Stimulated activated naive CD8-positive, alpha-beta T cell treated with anti-CD3 and anti-CD28 coated beads, Interleukin-15, Interleukin-2, amounts not matched to agents 100 U/mL and 50 U/mL, for 24 hours (primary cell): ENCODE measurements at regions not wholly inside any gene's neighbourhood (a gene's known extent, or its start where the extent isn't known, plus 50 kb on each side); places are given as distances from the start of the nearest gene placed in this dataset.
"Not testable (repeated sequence)": the region's sequence is repeated elsewhere in the genome, so short reads cannot be mapped to it uniquely, and the experiment has no call there.

Source experiments
- ATAC-seq: fragments of 150-1000 bp; cut with Tn5 transposase; one replicate; pipeline ENCODE4 v1.10.0; 2021
- DNase-seq: peaks from one replicate; pipeline ENCODE4 v3.0.0; 2021

GRCh38 chr16:87033541-87034300 is 283.5 kb downstream of the C16orf95 start:
- DNase-seq (no peak), ATAC-seq (no peak)

GRCh38 chr16:87034317-87034716 is 282.9 kb downstream of the C16orf95 start:
- DNase-seq, result no peak
- ATAC-seq, result no peak

- DNase-seq, result no peak
- no peak for ATAC-seq
Observed at GRCh38 chr16:87035053-87035452, 282.1 kb downstream of the C16orf95 start.

DNA sequence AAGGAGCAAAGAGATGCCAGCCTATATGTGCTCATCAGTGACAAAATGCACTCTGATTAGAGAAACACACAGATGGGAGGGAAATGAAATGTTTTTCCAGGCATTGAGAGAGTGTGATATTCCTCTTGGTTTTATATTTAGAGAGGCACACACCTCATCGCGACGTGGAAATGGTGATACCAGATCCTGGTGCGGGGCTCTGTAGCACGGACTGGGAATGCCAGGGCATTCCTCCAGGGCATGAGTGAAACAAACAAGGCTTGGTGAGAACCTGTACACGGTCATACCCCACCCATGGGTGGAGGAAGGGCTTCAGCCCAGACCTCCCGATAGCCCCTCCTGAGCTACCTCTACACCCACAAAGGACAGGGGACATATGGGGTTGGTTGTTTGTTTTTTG is 280.2 kb downstream of the C16orf95 start:
- no peak for ATAC-seq
- no peak for DNase-seq

- not testable (repeated sequence) for DNase-seq, ATAC-seq
Observed at GRCh38 chr16:87038528-87038927, 278.7 kb downstream of the C16orf95 start.

DNA sequence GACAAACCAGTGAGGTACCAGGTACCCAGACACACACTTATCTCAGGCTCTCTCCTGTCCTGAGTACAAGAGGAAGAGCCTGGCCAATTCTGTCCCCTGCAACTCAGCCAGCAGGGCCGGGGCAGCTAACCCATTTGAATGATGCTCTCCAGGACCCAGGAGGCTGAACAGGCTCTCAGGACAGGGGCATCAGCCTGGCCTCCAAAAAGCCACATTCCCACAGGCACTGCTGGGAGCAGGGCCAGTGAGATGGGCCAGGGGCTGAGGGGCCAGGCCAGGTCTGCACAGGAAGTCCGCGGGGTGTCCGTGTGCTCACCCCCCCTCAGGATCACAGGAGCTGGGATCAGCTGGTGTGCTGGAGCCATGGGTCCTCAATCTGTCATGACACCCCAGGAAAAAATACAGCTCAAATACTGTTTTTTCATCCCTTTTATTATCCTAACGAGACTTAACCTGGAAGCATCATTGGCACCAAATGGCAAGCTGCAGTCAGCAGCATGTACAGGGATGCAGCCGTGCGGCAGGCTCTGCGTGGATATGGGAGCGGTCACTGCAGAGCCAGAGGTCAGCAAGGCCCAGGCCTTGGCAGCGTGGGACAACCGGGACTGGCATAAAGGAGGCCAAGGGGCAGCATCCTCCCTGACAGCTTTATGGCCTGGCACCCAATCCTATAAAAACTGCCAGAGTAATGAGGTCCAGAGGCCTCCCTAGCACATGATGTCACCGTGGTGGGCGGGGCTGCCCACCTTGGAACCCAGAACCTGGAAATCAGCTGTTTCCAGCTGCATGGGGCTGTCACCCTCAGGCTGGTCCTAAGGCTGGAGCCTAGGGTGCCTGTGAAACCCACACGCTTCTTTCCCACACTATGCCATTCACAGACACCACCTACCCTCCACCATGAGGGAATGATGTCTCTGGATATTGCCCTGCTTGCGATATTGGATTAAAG is 276.7 kb downstream of the C16orf95 start:
- ATAC-seq, result no peak
- no peak for DNase-seq

- ATAC-seq, result no peak
- no peak for DNase-seq
Observed at GRCh38 chr16:87041286-87041685, 275.9 kb downstream of the C16orf95 start.

DNA sequence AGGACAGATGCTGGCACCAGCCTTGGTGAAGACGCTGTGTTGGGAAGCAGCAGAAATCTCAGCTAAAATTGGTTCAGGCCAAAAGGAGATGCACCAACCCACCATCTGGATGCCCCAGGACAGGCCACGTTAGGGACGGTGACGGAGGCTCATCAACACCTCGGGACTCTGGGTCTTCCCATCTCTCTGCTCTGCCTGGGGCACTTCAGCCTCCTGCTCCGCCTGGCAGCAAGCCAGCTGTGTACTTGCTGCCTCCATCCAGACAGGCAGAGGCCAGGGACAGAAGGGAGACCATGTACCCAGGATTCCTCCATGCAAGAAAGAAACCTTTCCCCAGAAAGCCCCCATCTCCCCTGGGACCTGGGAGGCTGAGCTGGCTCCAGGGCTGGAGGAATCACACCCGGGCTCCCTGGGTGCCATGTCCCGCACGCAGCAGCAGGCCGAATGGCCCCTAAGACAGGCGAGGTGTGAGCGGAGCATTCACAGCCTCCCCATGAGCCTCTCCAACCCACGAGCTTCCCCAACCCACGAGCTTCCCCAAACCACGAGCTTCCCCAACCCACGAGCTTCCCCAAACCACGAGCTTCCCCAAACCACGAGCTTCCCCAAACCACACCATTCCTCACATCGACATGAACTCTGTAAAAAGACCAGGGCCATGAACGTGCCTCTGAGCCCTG is 274.5 kb downstream of the C16orf95 start:
- ATAC-seq (peak; percentile 15), DNase-seq (no peak)

DNA sequence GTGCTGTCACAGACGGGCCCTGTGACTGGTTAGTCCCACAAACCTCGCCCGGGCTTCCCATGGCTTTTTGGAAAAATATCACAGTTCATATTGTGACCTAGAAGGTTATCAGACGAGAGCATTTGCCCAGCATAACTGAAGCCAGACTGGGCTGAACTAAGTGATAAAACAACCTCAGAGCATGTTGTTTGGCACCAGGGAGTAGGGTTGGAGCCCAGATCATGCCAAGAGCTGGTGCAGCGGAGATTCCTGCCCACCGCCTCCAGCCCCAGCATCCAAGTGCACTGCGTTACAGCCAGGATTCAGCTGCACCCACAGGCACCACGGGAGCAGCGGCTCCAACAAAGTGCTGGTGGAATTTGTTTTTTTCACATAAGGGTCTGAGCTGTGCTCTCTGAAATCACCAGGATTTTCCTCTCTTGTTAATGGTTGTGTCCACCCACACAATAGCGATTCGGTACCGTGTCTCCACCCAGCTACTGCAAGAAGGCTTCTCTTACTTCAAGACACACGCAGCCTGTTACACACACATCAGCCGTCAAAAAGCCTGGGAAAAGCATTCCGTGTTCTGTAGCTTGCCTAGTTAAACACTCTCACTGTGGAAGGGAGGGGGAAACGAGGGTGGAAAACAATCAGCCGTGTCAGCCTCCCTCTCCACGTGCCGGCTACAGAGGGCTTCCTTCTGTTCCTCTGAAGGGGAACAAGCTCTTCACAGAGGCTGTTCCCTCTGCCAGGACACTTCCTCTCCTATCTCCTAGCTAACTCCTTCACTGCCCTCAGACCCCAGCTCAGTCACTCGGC is 273.8 kb downstream of the C16orf95 start:
- DNase-seq (no peak), ATAC-seq (no peak)

- ATAC-seq, result no peak
- no peak for DNase-seq
Observed at GRCh38 chr16:87044032-87044382, 273.2 kb downstream of the C16orf95 start.

- ATAC-seq (no peak), DNase-seq (no peak)
Observed at GRCh38 chr16:87044829-87045228, 272.4 kb downstream of the C16orf95 start.

- ATAC-seq (no peak), DNase-seq (no peak)
Observed at GRCh38 chr16:87045466-87046216, 271.6 kb downstream of the C16orf95 start.

DNA sequence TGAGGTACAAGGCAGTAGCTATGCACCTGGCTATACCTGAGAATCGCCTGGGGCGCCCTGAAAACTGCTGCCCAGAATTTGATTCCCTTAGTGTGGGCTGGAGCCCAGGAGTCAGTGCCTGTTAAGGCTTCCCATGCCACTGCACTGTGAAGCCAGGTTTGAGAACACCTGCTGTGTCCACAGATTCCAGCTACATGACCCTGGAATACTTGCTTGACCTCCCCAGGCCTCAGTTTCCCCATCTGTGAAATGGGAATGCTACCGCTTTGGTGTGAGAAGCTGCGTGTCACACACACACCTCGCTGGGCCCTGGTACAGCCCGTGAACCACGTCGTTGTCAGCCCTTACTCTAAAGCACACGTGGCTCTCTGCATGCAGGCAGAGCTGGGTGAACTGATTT is 271.0 kb downstream of the C16orf95 start:
- ATAC-seq (no peak), DNase-seq (no peak)

DNA sequence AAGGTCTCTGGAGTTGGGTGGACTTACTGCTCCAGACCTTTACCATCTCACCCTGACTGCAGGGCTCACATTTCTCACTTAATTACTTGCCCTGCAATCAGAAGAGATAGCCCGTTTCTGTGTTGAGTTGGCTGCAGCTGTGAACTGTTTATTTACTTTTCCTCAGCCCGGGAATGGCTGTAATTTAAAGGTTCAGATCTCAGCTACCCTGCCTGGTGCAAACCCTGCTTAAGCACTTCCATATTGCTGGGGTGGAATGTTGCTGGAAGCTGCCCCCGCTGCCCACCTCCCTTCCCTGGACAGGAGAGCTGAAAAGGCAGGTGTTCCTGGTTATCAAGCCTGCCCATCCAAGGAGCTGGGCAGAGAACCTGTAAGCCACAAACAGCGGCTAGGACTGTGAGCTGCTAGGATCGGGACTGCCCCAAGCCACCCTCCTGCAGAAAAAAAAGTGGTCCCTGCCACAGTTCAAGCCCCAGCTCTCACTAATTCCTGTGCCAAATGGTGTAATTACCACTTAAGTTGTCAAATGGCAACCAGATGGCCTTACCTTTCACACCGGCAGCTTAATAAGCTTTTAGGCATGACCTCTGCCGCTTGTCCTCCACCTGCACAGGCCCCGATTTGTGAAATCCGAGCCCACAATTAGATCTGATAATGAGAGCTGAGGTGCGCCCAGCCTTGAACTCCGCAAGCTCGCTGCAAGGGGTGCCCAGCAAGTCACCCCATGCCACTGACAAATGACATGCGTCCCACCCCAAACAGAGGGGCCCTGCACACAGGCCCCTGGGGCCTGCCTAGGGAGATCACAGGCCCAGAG is 269.8 kb downstream of the C16orf95 start:
- no peak for DNase-seq

DNA sequence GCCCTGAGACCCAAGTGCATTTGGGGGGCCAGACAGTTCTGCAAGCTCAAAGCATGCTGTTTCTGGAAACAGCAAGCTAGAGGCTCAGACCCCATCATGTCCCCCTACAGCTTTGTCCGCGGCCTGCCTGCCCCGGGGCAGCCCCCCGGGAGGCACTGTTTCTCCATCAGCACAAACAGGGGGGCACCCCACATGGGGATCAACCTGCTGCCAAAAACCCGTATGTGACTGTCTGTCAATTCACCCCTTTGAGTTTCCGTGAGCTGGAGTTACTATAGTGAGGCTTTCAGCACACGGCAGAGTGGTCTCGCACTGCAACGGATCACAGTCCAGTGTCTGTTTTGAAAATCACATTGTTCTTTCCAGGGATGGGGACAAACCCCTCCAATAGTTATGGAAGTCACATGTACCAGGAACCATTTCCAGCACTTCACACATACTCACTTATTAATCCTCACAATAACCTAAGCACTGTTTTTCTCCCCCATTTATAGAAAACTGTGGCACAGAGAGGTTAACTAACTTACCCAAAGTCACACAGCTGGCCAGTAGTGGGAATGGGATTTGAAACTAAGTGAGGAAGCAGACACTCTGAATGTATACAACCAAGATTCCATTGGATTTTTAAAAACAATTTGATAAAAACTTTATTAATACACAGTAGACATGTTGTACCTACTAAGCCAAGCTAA is 269.0 kb downstream of the C16orf95 start:
- ATAC-seq (no peak), DNase-seq (no peak)

More for the DNA sequence above, 269.8 kb downstream of the C16orf95 start:
- no peak for ATAC-seq

DNA sequence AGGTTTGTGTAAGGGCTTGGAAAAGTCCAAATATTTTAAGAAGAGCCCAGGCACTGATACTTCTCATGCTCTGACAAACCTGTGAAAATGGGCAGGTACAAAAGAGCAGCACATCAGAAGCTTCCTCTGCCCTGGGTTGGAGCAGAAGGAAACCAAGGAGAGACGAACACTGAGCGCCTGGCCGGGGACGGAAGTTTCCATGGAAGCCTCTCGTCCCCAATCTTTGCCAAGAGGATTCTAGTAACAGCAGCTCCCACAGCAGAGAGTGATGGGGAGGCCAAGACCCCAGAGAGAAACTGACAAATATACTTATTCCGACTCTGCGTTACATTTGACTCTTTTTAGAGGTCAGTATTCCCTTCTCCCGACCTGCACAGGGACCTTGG is 268.5 kb downstream of the C16orf95 start:
- no peak for ATAC-seq
- DNase-seq, result no peak

GRCh38 chr16:87049216-87049615 is 268.0 kb downstream of the C16orf95 start:
- ATAC-seq, DNase-seq: not testable (repeated sequence)

DNA sequence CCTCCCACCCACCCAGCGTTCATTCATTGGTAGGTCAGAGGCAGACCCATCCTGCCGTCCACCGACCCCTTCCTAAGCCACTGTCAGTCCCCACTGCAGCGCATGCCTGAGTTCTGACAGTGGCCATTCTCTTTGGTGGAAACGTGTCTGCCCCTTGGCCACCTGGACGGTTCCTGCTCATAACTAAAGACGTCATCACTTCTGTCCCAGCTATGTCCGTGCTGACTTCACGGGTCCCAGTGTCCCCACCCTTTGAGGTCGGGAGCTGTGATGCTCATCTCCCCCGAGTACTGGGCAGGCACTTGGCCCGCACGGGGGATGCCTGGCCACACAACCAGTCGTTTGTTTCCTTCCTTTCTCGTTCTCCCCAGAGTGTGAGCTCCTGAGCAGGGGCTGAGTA is 267.1 kb downstream of the C16orf95 start:
- ATAC-seq, result no peak
- no peak for DNase-seq

GRCh38 chr16:87051526-87052320 is 265.5 kb downstream of the C16orf95 start:
- ATAC-seq, result no peak
- no peak for DNase-seq
